ENCODE measurements at regions not wholly inside any gene's neighbourhood (a gene's known extent, or its start where the extent isn't known, plus 50 kb on each side); places are given as distances from the start of the nearest gene placed in this dataset.

- H3K27me3 ChIP-seq (ENCODE audit: insufficient read depth, low read length), result no peaks in the 10 kb centered on the region
- TF ChIP-seq CTCF (IDR thresholded peaks at IDR 0.05; ENCODE audit: extremely low read depth, low read depth, low read length), result no peak
- H3K79me2 ChIP-seq (ENCODE audit: insufficient read depth, low read length), result no peaks in the 10 kb centered on the region
- no peak overlapping the region for H2AFZ ChIP-seq (ENCODE audit: low read length)
- no peak overlapping the region for H3K4me2 ChIP-seq (ENCODE audit: insufficient read depth, low read length)
- no peaks in the 10 kb centered on the region for H3K4me1 ChIP-seq (ENCODE audit: insufficient read depth, low read length)
- H3K36me3 ChIP-seq (ENCODE audit: insufficient read depth, low read length), result no peaks in the 10 kb centered on the region
- H3K27ac ChIP-seq (ENCODE audit: low read depth, low read length), result no peak overlapping the region
- no peak overlapping the region for H3K4me3 ChIP-seq (ENCODE audit: insufficient read depth, low read length)
- H4K20me1 ChIP-seq (ENCODE audit: insufficient read depth, low read length), result no peaks in the 10 kb centered on the region
- no peak for DNase-seq (ENCODE audit: insufficient read length, low spot score, missing footprints)
- no peaks in the 10 kb centered on the region for H3K9me3 ChIP-seq (ENCODE audit: low read depth, low read length)
Observed at GRCh38 chr11:39661890-39662289, 1797.6 kb downstream of the LRRC4C start.

DNA sequence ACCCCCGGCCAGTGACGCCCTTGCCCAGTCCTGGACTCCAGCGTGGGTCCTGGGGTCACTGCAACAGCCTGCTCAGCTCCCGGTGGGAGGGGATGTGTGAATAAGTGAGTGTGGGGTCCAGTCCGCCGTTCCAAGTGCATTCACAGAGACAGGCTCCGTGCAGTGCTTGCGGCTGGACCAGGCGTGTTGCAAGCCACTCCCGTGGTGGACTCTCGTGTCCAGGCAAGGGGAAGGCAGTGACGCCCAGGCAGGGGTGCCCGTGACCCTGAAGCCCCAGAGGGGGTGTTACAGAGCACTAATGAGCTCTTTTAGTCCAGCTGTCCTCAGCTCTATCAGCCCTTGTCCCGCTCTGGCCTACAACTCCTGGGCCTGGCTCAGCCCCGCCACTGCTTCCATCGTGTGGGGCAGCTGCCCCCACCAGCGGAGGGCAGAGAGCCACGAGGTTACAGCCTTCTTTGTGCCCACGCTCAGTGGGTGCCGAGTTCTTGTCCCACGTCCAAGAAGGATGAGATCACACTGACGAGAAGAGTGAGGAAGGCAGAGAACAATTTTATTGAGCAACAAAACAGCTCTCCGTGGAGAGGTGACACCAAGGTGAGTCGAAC, 1807.5 kb downstream of the LRRC4C start:
- no peaks in the 10 kb centered on the region for H4K20me1 ChIP-seq (ENCODE audit: insufficient read depth, low read length)
- TF ChIP-seq CTCF (IDR thresholded peaks at IDR 0.05; ENCODE audit: extremely low read depth, low read depth, low read length), result no peak
- no peak overlapping the region for H3K4me2 ChIP-seq (ENCODE audit: insufficient read depth, low read length)
- H3K36me3 ChIP-seq (ENCODE audit: insufficient read depth, low read length), result no peaks in the 10 kb centered on the region
- DNase-seq (ENCODE audit: insufficient read length, low spot score, missing footprints), result no peak
- H3K79me2 ChIP-seq (ENCODE audit: insufficient read depth, low read length), result no peaks in the 10 kb centered on the region
- H3K27ac ChIP-seq (ENCODE audit: low read depth, low read length), result no peak overlapping the region
- H3K4me1 ChIP-seq (ENCODE audit: insufficient read depth, low read length), result no peaks in the 10 kb centered on the region
- H2AFZ ChIP-seq (ENCODE audit: low read length), result no peak overlapping the region
- no peaks in the 10 kb centered on the region for H3K27me3 ChIP-seq (ENCODE audit: insufficient read depth, low read length)
- H3K4me3 ChIP-seq (ENCODE audit: insufficient read depth, low read length), result no peak overlapping the region
- H3K9me3 ChIP-seq (ENCODE audit: low read depth, low read length), result peaks cover 4% of the 10 kb centered on the region

DNA sequence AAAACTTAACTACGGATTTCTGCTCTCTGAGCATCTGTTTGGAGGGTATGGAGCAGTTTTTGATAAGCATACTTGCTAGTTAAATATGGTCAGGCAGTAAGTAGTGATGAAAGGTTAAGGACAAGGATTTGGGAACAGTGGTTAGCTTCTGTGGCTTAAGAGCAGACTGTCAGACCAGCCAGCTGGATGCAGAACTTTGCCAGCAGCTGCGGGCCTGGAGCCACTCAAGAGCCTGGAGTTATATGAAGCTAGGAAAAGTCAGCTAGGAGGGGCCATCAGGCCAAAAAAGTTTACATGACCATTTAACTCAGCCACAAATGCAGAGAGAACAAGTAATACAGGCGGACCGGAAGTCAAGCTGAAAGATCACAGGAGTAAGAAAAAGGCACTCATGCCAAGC, 1817.7 kb downstream of the LRRC4C start:
- Histone ChIP-seq H4K20me1 (ENCODE audit: insufficient read depth, low read length) (no peaks in the 10 kb centered on the region), H3K4me1 (ENCODE audit: insufficient read depth, low read length) (no peaks in the 10 kb centered on the region), H3K4me2 (ENCODE audit: insufficient read depth, low read length) (no peak overlapping the region), H3K27me3 (ENCODE audit: insufficient read depth, low read length) (no peaks in the 10 kb centered on the region), H3K9me3 (ENCODE audit: low read depth, low read length) (no peaks in the 10 kb centered on the region), H3K4me3 (ENCODE audit: insufficient read depth, low read length) (no peak overlapping the region), H3K36me3 (ENCODE audit: insufficient read depth, low read length) (no peaks in the 10 kb centered on the region), H2AFZ (ENCODE audit: low read length) (no peak overlapping the region), H3K79me2 (ENCODE audit: insufficient read depth, low read length) (no peaks in the 10 kb centered on the region), H3K27ac (ENCODE audit: low read depth, low read length) (no peak overlapping the region)
- DNase-seq (ENCODE audit: insufficient read length, low spot score, missing footprints), result no peak
- no peak for TF ChIP-seq CTCF (IDR thresholded peaks at IDR 0.05; ENCODE audit: extremely low read depth, low read depth, low read length)

DNA sequence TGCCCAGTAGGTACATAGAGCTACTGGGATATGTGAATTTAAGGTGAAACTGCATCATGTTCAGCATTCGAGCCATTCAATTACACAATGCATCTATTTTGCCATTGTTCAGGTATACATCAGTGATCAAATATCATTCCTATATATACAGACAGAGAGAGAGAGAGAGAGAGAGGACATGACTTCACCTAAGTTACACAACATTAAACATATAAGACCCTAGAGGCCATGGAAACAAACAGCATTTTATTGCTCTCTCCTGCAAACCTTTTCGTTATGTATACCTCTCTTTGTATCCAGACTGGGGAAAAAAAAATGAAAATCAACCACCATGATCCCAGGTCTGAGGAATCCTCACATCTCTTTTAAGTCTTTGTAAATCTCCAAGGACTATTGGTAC, 1829.1 kb downstream of the LRRC4C start:
- Histone ChIP-seq H3K79me2 (ENCODE audit: insufficient read depth, low read length) (no peaks in the 10 kb centered on the region), H3K27me3 (ENCODE audit: insufficient read depth, low read length) (no peaks in the 10 kb centered on the region), H3K4me1 (ENCODE audit: insufficient read depth, low read length) (no peaks in the 10 kb centered on the region)

More for the DNA sequence above, 1829.1 kb downstream of the LRRC4C start:
- peaks cover 3% of the 10 kb centered on the region for H3K9me3 ChIP-seq (ENCODE audit: low read depth, low read length)
- H3K36me3 ChIP-seq (ENCODE audit: insufficient read depth, low read length), result no peaks in the 10 kb centered on the region
- no peak overlapping the region for H3K4me2 ChIP-seq (ENCODE audit: insufficient read depth, low read length)
- H3K27ac ChIP-seq (ENCODE audit: low read depth, low read length), result no peak overlapping the region
- DNase-seq (ENCODE audit: insufficient read length, low spot score, missing footprints), result no peak
- no peaks in the 10 kb centered on the region for H4K20me1 ChIP-seq (ENCODE audit: insufficient read depth, low read length)
- no peak overlapping the region for H2AFZ ChIP-seq (ENCODE audit: low read length)
- H3K4me3 ChIP-seq (ENCODE audit: insufficient read depth, low read length), result no peak overlapping the region
- no peak for TF ChIP-seq CTCF (IDR thresholded peaks at IDR 0.05; ENCODE audit: extremely low read depth, low read depth, low read length)

All from osteoblast (primary cell).